Tongue (tissue), 1 donor: ENCODE measurements at regions not wholly inside any gene's neighbourhood (a gene's known extent, or its start where the extent isn't known, plus 50 kb on each side); places are given as distances from the start of the nearest gene placed in this dataset.

Experiments used
- DNase-seq: peaks from one replicate; pipeline ENCODE4 v3.0.0-alpha.2; 2015

GRCh38 chr4:62881210-62881609, 1528.0 kb downstream of the TECRL start:
- no peak for DNase-seq

- no peak for DNase-seq
Measured at GRCh38 chr4:62872856-62873255, 1536.4 kb downstream of the TECRL start.

GRCh38 chr4:62871078-62871477, 1538.2 kb downstream of the TECRL start:
- DNase-seq = no peak

GRCh38 chr4:62870451-62870850, 1538.8 kb downstream of the TECRL start:
- no peak for DNase-seq

- no peak for DNase-seq
Measured at GRCh38 chr4:62865261-62865660, 1544.0 kb downstream of the TECRL start.

GRCh38 chr4:62849696-62850095, 1559.6 kb downstream of the TECRL start:
- no peak for DNase-seq

- no peak for DNase-seq
Measured at GRCh38 chr4:62835631-62836030, 1573.6 kb downstream of the TECRL start.

- DNase-seq = no peak
Measured at GRCh38 chr4:62822306-62822705, 1586.9 kb downstream of the TECRL start.

GRCh38 chr4:62816566-62816965, 1592.7 kb downstream of the TECRL start:
- no peak for DNase-seq

GRCh38 chr4:62814510-62815047, 1594.7 kb downstream of the TECRL start:
- DNase-seq = no peak

- no peak for DNase-seq
Measured at GRCh38 chr4:62806816-62807215, 1602.4 kb downstream of the TECRL start.

GRCh38 chr4:62804075-62804474, 1603.9 kb downstream of the ADGRL3 start:
- no peak for DNase-seq

GRCh38 chr4:62797221-62797620, 1597.1 kb downstream of the ADGRL3 start:
- no peak for DNase-seq

GRCh38 chr4:62791386-62791785, 1591.3 kb downstream of the ADGRL3 start:
- DNase-seq = no peak

- peak; percentile 3 for DNase-seq
Measured at GRCh38 chr4:62771983-62772557, 1571.9 kb downstream of the ADGRL3 start.

- no peak for DNase-seq
Measured at GRCh38 chr4:62740296-62740695, 1540.2 kb downstream of the ADGRL3 start.

- DNase-seq = no peak
Measured at GRCh38 chr4:62717154-62717553, 1517.0 kb downstream of the ADGRL3 start.

- DNase-seq = no peak
Measured at GRCh38 chr4:62711575-62711974, 1511.4 kb downstream of the ADGRL3 start.

- peak; percentile 76 for DNase-seq
Measured at GRCh38 chr4:62709618-62710252, 1509.6 kb downstream of the ADGRL3 start.

GRCh38 chr4:62706423-62706822, 1506.3 kb downstream of the ADGRL3 start:
- no peak for DNase-seq

GRCh38 chr4:62683799-62684566, 1483.9 kb downstream of the ADGRL3 start:
- no peak for DNase-seq

- DNase-seq = no peak
Measured at GRCh38 chr4:62676962-62677361, 1476.8 kb downstream of the ADGRL3 start.

- DNase-seq = peak; percentile 80
Measured at GRCh38 chr4:62670514-62670913, 1470.4 kb downstream of the ADGRL3 start.
